Coronary artery (tissue), 2 donors: ENCODE measurements at regions not wholly inside any gene's neighbourhood (a gene's known extent, or its start where the extent isn't known, plus 50 kb on each side); places are given as distances from the start of the nearest gene placed in this dataset.

ENCODE experiments used
- DNase-seq: peaks from one replicate; pipeline ENCODE4 v3.0.0-alpha.2; 2017; ENCODE audit warnings: low spot score
- H3K27ac ChIP-seq, 2 donors: fragments of 200-600 bp; sonication (generic); one replicate each; pipeline ENCODE4 v1.5.1; 2016 to 2019
- H3K4me3 ChIP-seq: fragments of 200-600 bp; sonication (generic); 2 replicates; pipeline ENCODE4 v1.5.1; 2016; ENCODE audit warnings: mild to moderate bottlenecking, moderate library complexity
- CTCF ChIP-seq: fragments of 200-600 bp; sonication (generic); IDR thresholded peaks from one replicate; pipeline ENCODE4 v1.5.1; 2019; ENCODE audit warnings: antibody characterized with exemption

DNA sequence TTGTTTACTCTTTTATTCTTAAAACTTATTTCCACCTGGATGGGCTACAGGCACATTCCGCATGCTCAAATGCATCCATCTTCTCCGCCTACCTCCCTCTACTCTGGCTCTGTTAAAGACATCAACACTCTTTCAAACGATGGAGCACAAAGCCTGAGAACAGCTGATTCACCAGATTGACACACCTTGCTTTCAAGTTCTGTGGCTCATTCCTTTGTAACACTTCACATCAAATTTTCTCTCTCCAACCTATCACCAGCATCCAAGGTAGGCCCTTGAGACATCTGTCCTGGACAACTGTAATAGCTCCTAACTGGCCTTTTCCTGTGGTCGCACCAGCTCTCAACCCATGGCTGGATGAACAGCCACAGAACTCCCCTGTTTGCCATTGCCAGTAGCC, 274.5 kb downstream of the BCL11A start:
- TF ChIP-seq CTCF = no peak
- Histone ChIP-seq H3K4me3 (no peak overlapping the region), H3K27ac (no peak overlapping the region)
- DNase-seq = no peak

- DNase-seq = no peak
- no peak for TF ChIP-seq CTCF
- Histone ChIP-seq H3K27ac (no peak overlapping the region), H3K4me3 (no peak overlapping the region)
Measured at GRCh38 chr2:60275958-60276357, 277.5 kb downstream of the BCL11A start.

DNA sequence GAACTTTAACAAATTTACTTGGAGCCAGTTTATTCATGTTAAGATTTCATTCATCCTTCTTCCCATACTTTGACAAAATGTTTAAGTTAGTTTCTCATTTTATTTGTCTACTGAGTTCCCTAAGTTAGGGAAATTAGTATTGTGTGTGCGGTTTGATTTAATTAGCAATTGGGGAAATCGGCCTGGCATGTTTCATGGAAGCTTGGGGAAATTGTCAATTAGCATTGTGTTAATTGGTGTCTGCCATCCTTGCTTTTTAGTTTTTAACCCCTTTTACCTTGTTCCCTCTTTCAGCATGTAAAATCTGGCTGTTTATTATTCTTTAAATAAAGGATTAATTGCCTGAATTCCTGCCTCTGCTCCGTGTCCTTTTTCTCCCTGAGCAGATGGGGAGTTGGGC, 279.6 kb downstream of the BCL11A start:
- H3K4me3 ChIP-seq = no peak overlapping the region
- H3K27ac ChIP-seq = no peak overlapping the region
- no peak for DNase-seq
- no peak for TF ChIP-seq CTCF

DNA sequence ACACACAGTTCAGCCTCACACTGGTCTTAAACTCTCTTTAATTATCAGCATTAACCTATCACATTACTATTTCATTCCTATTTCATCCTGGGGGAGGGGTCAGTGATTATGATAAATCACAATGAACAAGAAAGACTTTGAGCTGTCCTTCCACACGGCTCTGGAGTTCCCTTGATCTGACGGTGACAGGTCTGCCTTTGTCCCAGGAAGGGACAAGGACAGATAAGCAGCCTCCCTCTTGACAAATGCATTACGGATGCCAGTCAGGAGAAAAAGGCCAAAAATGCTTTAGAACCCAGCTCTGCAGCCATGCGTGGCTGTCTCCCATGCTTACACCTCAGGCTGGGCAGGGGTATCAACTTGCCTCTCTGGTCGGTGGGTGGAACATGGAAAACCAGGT, 281.7 kb downstream of the BCL11A start:
- DNase-seq = no peak
- Histone ChIP-seq H3K4me3 (no peak overlapping the region), H3K27ac (no peak overlapping the region)
- TF ChIP-seq CTCF = no peak

GRCh38 chr2:60271131-60271530, 282.3 kb downstream of the BCL11A start:
- H3K4me3 ChIP-seq = no peak overlapping the region
- TF ChIP-seq CTCF = no peak

GRCh38 chr2:60268661-60269060, 284.8 kb downstream of the BCL11A start:
- Histone ChIP-seq H3K27ac (no peak overlapping the region), H3K4me3 (no peak overlapping the region)
- TF ChIP-seq CTCF = no peak
- DNase-seq = no peak

More at GRCh38 chr2:60271131-60271530, 282.3 kb downstream of the BCL11A start:
- DNase-seq = no peak
- no peak overlapping the region for H3K27ac ChIP-seq

GRCh38 chr2:60268032-60268431, 285.4 kb downstream of the BCL11A start:
- TF ChIP-seq CTCF = no peak
- no peak overlapping the region for H3K27ac ChIP-seq
- DNase-seq = no peak
- H3K4me3 ChIP-seq = no peak overlapping the region
